ENCODE measurements at regions not wholly inside any gene's neighbourhood (a gene's known extent, or its start where the extent isn't known, plus 50 kb on each side); places are given as distances from the start of the nearest gene placed in this dataset.
"Not testable (repeated sequence)": the region's sequence is repeated elsewhere in the genome, so short reads cannot be mapped to it uniquely, and the experiment has no call there.

DNA sequence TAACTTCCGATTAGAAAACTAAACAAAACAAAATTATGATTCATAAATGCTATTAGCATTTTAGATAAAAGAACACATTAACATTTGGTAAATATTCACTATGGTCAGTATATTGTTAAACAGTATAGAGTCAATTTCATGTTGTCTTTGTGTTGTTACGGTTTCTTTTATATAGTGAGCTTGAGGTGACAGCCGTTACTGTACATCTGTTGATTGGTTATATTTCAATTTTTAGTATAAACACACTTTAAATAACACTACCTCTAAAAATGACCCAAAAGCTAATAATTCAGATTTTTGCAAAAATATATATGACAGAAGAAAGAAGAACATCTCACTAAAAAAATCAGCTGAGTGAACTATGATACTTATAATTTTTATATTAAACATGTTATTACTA is 249.0 kb upstream of the LUZP2 start:
- no peak for DNase-seq
- no peaks in the 10 kb centered on the region for H3K36me3 ChIP-seq
- no peaks in the 10 kb centered on the region for H3K4me1 ChIP-seq
- H3K27me3 ChIP-seq, result no peaks in the 10 kb centered on the region
- H3K9me3 ChIP-seq, result no peaks in the 10 kb centered on the region
- no peak overlapping the region for H3K4me3 ChIP-seq (ENCODE audit: low read depth, low read length)
- TF ChIP-seq, protein P1, sequence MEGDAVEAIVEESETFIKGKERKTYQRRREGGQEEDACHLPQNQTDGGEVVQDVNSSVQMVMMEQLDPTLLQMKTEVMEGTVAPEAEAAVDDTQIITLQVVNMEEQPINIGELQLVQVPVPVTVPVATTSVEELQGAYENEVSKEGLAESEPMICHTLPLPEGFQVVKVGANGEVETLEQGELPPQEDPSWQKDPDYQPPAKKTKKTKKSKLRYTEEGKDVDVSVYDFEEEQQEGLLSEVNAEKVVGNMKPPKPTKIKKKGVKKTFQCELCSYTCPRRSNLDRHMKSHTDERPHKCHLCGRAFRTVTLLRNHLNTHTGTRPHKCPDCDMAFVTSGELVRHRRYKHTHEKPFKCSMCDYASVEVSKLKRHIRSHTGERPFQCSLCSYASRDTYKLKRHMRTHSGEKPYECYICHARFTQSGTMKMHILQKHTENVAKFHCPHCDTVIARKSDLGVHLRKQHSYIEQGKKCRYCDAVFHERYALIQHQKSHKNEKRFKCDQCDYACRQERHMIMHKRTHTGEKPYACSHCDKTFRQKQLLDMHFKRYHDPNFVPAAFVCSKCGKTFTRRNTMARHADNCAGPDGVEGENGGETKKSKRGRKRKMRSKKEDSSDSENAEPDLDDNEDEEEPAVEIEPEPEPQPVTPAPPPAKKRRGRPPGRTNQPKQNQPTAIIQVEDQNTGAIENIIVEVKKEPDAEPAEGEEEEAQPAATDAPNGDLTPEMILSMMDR (IDR thresholded peaks at IDR 0.05; ENCODE audit: low read depth, low read length), result no peak

DNA sequence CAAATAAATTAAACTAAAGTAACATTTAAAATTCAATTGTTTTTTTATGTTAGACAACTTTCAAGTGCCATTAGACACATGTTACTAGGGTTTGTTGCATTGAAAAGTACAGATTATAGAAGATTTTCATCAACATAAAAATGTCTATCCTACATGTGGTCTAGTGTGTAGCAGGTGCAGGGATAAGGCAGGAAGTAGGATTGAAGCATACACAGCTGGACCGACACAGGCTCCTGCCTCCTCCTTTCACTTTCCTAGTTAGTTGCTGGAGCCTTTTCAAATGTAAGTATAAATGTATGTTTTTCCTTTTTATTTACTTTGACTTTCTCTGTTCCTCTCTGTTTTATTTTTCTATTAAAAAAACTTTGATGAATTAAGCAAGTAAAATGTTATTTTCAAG is 246.9 kb upstream of the LUZP2 start:
- Histone ChIP-seq H3K4me1 (no peaks in the 10 kb centered on the region), H3K9me3 (no peaks in the 10 kb centered on the region), H3K4me3 (ENCODE audit: low read depth, low read length) (no peak overlapping the region), H3K27me3 (no peaks in the 10 kb centered on the region), H3K36me3 (no peaks in the 10 kb centered on the region)
- no peak for DNase-seq
- TF ChIP-seq, protein P1 (IDR thresholded peaks at IDR 0.05; ENCODE audit: low read depth, low read length), result no peak

DNA sequence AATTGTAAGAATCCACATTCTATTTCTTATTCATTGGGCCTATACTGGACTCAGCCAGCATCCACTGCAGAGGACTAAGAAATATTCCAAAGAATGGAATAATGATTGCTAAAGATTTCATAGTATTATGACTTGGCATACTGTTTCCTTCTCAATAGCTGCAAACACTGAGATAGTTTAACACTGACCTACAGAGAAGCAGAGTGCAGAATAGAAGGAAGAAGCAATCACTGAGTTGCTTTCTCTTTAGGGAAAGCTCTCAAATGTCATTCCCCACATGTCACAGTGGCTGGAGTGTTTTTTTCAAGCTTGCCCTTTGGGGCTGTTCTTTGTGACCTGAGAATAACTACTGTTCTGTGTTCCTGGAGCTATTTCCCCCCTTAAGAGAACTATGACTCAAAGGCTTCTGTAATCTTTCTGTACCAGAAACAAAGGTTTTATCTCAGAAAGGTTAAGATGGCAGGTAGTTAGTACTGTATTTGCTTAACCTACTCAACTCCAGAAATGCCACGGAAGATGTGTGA is 243.6 kb upstream of the LUZP2 start:
- Histone ChIP-seq H3K9me3 (no peaks in the 10 kb centered on the region), H3K36me3 (no peaks in the 10 kb centered on the region), H3K27me3 (no peaks in the 10 kb centered on the region), H3K4me3 (ENCODE audit: low read depth, low read length) (no peak overlapping the region), H3K4me1 (no peaks in the 10 kb centered on the region)
- no peak for DNase-seq
- TF ChIP-seq, protein P1 (IDR thresholded peaks at IDR 0.05; ENCODE audit: low read depth, low read length), result no peak

DNA sequence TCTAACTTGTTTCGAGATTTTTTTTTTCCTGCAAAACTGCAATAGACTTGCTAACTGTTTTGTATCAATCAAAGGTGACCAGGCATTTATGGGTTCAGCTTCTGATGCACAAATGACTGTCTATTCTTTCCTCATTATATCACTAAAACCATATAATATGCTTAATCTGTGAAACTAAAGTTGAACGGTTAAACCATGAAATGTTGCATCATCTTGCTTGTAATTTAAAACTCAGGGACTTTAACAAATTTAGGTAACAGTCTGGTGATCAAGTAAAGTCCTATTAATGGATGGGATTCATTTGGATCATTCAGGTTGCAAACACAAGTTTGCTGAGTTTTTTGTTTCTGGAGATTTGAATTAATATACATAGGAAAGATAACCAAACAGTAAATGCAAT is 232.0 kb upstream of the LUZP2 start:
- no peak overlapping the region for H3K4me3 ChIP-seq (ENCODE audit: low read depth, low read length)
- TF ChIP-seq, protein P1 (IDR thresholded peaks at IDR 0.05; ENCODE audit: low read depth, low read length), result no peak
- no peak for DNase-seq
- no peaks in the 10 kb centered on the region for H3K9me3 ChIP-seq
- H3K36me3 ChIP-seq, result no peaks in the 10 kb centered on the region
- no peaks in the 10 kb centered on the region for H3K27me3 ChIP-seq
- H3K4me1 ChIP-seq, result no peaks in the 10 kb centered on the region

DNA sequence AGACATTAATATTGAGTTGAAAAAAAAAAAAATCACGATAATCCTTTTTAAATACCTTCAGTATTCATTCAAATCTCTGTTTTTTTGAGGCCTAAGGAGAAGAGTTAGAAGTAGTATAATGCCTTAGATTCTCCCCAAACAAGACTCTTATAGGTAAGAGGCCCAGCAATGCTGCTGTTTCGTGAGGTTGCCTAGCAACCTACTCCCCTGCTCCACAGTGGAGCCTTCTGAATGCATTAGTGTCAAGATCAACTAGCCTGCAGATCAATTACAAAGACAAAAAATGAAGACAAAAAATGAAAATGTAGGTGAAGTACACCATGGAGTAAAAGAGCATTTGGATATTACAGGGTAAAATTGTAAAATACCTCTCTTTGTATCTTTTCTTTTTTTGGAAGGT is 229.8 kb upstream of the LUZP2 start:
- Histone ChIP-seq H3K9me3 (no peaks in the 10 kb centered on the region), H3K4me3 (ENCODE audit: low read depth, low read length) (no peak overlapping the region), H3K27me3 (no peaks in the 10 kb centered on the region), H3K36me3 (no peaks in the 10 kb centered on the region), H3K4me1 (no peaks in the 10 kb centered on the region)
- TF ChIP-seq, protein P1 (IDR thresholded peaks at IDR 0.05; ENCODE audit: low read depth, low read length), result no peak
- DNase-seq, result peak; percentile 7

DNA sequence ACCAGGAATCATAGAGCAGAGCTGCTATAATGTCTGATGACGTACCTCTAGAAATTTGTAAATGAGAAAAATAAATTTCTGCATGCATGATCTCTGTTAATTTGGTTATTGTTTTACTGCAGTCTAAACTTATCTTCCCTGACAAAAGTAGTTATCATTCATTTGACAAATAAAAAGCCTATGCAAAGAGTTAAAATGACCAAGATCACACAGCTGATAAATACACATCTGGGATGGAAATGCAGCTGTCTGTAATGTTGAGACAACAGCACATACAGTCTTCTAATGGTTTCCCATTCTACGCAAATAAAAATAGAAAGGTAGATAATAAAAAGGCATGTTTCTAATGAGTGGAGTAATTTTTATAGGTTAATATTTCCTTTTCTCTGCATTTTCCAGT is 225.1 kb upstream of the LUZP2 start:
- no peaks in the 10 kb centered on the region for H3K9me3 ChIP-seq
- DNase-seq, result no peak
- TF ChIP-seq, protein P1 (IDR thresholded peaks at IDR 0.05; ENCODE audit: low read depth, low read length), result no peak
- H3K4me3 ChIP-seq (ENCODE audit: low read depth, low read length), result no peak overlapping the region
- H3K36me3 ChIP-seq, result no peaks in the 10 kb centered on the region
- no peaks in the 10 kb centered on the region for H3K4me1 ChIP-seq
- H3K27me3 ChIP-seq, result no peaks in the 10 kb centered on the region

DNA sequence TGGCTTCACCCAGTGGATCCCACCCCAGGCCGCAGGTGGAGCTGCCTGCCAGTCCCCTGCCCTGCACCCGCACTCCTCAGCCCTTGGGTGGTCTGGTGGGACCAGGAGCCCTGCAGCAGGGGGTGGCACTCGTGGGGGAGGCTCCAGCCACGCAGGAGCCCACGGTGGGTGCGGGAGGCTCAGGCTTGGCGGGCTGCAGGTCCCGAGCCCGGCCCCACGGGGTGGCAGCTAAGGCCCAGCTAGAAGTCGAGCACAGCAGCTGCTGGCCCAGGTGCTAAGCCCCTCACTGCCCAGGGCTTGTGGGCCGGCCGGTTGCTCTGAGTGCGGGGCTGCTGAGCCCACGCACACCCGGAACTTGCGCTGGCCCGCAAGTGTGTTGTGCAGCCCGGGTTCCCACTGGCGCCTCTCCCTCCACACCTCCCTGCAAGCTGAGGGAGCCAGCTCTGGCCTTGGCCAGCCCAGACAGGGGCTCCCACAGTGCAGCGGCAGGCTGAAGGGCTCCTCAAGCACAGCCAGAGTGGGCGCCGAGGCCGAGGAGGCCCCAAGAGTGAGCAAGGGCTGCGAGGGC is 222.6 kb upstream of the LUZP2 start:
- H3K36me3 ChIP-seq; H3K4me3 ChIP-seq (ENCODE audit: low read depth, low read length); H3K4me1 ChIP-seq; DNase-seq; H3K9me3 ChIP-seq; H3K27me3 ChIP-seq: not testable (repeated sequence)
